RKO (cell line): ENCODE measurements at regions not wholly inside any gene's neighbourhood (a gene's known extent, or its start where the extent isn't known, plus 50 kb on each side); places are given as distances from the start of the nearest gene placed in this dataset.

ENCODE experiments used
- DNase-seq: peaks from one replicate; pipeline ENCODE4 v3.0.0-alpha.2; 2016; ENCODE audit warnings: low spot score

DNA sequence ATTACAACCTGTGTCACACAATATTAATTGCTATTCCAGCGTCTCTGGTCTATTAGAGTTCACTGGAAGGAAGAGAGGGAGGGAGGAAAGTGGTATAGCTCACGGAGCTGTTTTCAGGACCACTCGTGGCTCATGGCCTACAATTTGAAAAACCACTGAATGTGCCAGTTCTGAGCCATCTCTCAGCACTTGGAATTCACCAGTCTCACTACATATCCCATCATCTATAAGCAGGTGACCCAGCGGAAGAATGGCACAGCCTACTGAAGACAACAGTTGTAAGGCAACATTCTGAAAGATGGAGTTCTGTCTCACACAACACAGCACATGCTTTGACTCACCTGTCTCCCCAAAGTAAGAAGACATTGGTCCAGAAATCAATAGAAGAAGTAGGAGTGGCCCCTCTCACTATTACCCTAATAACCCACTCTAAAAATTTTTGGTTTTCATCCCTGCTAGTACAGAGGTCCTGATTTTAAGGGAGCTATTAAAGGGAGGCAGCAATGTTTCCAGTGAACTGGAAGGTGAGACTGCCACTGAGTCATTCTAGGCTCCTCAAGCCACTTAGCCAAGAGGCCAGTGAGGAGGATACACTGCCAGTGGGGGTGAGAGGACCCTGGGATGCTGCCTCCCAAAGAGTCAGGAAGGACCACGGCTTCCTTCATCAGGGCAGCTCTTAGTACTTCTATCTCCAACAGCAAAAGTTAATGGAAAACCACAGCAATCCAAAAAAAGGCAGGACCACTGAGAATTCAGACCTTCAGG, 50.0 kb upstream of the DOCK9 start:
- no peak for DNase-seq

DNA sequence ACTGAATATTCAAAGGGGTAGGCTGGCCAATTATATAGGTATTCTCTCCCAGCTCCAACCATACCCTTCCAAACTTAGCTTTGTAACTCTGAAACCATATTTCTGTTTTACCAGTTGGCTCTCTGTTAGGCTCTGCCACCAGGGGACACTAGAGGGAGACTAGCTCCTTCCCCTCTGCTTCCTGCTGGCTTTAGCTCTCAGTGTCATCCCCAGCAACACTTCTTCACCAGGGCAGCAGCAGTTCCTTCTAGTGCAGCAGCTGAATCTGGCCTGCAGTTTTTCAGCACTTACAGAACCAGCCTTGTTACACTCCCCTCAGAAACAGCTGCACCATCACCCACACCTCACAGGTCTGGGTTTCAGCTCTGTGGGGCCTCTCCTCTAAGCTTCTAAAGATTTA, 51.0 kb upstream of the DOCK9 start:
- DNase-seq: no peak

DNA sequence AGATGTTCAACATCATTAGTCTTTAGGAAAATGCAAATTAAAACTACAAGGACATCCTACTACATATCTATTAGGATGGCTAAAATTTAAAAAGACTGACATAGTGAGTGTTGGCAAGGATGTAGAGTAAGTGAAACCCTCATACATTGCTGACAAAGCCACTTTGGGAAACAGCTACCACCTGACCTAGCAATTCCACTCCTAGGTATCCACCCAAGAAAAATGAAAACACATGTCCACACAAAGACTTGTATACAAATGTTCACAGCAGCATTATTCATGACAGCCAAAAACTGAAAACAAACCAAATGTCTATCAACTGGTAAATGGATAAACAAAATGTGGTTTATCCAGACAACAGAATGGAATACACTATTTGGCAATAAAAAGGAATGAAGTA, 51.7 kb upstream of the DOCK9 start:
- DNase-seq: no peak

- no peak for DNase-seq
These were observed 52.5 kb upstream of the DOCK9 start for GRCh38 chr13:99030326-99030725.

DNA sequence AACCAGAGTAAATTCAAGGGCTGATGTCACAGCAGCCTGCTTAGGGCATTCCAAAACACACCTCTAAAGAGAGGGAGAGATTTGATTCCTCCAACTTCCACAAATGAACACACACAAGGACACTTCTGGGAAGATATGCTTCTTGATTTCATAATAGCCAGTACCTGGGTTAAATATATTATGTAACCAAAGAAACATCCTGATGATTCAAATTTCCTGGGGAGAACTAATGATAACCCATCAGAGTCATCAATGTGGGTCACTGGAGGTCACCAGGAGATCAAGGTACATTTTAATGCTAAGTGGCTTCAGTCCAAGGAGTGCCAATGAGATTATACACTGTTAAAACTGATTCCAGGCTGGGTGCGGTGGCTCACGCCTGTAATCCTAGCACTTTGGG, 54.0 kb upstream of the DOCK9 start:
- DNase-seq: no peak

DNA sequence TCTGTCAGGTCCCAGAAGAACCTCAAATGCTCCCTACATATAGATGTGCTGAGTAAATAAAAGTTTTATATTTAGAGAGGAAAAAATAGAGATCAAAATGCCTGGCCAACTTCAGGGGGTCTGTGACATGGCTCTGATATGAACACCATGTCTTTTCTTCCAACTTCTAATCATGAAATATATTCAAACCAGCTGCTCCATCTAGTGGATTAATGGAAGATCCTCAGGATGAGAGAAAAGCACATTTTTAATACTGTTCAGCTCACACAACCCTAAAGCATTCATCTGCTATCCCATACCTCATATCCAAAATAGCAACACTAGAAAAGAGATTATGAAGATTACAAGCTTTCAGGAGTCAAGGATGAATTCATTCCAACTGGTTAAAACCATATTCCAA, 56.0 kb upstream of the DOCK9 start:
- DNase-seq: peak; percentile 42

DNA sequence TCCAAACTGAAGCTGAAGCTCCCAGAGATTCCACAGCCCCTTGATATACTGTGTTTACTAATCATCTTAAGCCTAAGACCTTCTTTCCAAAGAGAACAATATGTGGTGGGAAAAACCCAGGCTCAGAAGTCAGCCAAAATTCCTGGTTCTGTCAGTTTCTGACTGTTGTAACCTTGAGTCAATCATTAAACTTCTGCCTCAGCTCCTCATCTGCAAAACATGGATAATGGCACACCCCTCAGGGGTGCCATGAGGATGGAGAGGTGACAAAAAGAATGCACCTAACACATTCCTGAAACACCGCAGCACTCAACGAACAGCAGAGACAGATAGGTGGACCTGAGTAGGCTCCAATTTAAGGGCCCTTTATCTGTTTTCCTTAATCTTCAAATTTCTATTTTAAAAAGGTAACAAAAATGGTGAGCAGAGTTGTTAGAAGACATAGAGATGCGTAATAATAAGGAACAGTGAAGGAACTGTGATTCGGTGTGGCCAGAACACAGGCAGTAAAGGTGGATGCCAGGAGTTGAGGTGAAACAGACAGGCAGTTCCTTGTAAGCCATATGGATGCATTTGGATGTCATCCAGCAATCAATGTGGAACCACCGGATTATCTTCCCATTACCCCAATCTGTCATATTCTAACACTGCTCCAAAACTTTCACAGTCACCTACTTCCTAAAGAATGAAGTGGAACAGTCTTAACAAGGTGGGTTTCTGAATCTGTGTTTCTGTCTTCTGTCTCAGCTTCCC, 56.6 kb upstream of the DOCK9 start:
- no peak for DNase-seq

DNA sequence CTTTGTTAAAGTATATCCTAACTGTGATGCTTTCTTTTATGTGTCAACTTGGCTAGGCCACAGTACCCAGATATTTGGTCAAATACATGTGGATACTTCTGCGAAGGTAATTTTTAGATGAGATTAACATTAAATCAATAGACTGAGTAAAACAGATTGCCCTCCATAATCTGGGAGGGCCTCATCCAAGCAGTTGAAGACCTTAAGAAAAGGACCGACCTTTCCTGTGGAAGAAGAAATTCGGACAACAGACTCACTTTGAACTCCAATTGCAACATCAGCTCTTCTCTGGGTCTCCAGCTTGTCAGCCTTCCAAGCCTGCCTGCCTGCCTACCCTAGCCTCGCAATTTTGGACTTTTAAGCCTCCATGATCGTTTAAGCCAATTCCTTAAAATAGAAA, 57.9 kb upstream of the DOCK9 start:
- DNase-seq: no peak

GRCh38 chr13:99037756-99038155, 59.9 kb upstream of the DOCK9 start:
- DNase-seq: no peak

GRCh38 chr13:99039718-99040280, 61.9 kb upstream of the DOCK9 start:
- DNase-seq: no peak

DNA sequence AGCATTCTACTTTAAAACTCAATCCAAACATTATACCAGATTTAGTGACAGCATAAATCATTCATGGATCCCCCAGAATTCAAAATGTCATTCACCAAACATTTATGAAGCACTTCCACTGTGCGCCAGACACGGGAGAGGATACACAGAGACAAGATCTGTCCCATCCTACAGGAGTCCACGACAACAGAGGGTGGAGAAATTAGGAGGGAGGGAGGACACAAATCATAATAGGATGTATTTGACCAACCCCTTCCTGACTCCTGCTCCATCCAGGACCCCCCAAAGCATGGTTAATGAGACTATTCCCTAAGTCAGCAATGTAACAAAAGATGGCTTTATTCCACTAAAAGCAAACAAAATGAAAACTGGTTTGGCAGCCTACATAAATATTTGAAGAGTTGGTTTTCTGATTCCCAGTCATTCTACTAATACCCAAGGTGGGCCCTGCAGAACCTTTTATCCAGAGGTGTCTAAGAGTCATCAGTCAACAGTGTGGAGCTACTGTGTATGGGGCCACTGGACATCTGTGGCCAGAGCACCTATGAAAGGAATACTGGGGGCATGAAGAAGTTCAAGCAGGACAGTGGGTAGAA, 62.8 kb upstream of the DOCK9 start:
- DNase-seq: no peak

DNA sequence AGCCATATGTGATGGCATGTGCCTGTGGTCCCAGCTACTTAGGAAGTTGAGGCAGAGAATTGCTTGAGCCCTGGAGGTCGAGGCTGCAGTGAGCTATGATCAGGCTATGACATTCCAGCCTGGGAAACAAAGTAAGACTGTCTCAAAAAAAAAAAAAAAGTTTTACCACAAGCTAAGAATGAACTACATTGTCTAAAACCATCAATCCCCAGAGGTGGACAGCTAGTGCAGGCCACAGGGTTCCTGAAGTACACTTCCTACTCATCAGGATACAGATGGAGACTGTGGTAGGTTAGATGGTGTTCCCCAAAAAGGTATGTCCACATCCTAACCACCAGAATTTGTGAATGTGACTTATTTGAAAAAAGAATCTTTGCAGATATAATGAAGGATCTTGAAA, 63.5 kb upstream of the DOCK9 start:
- no peak for DNase-seq

GRCh38 chr13:99041788-99042187, 63.9 kb upstream of the DOCK9 start:
- DNase-seq: no peak

- no peak for DNase-seq
These were observed 64.8 kb upstream of the DOCK9 start for GRCh38 chr13:99042521-99043250.

DNA sequence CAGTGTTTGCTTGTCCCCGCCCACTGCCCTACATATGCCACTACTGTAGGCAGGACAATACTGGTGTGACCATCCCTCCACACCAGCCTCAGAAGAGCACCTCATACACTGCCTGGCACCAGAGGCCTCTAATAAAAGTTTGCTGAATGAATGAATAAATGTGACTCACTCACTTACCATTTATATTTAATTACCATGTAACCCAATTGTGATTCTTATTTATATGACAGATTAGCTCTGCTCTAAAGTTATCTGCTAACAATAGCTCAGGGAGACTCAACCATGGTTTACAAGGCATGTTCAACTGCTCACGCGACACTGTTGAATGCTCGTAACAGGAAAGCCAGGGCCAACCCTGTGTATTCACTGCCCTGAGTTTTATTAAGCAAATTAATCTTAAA, 66.0 kb upstream of the DOCK9 start:
- no peak for DNase-seq

- no peak for DNase-seq
These were observed 66.9 kb upstream of the DOCK9 start for GRCh38 chr13:99044764-99045163.

GRCh38 chr13:99045396-99045795, 67.5 kb upstream of the DOCK9 start:
- no peak for DNase-seq

- no peak for DNase-seq
These were observed 69.0 kb upstream of the DOCK9 start for GRCh38 chr13:99046851-99047250.

GRCh38 chr13:99050983-99051488, 73.2 kb upstream of the DOCK9 start:
- DNase-seq: no peak

DNA sequence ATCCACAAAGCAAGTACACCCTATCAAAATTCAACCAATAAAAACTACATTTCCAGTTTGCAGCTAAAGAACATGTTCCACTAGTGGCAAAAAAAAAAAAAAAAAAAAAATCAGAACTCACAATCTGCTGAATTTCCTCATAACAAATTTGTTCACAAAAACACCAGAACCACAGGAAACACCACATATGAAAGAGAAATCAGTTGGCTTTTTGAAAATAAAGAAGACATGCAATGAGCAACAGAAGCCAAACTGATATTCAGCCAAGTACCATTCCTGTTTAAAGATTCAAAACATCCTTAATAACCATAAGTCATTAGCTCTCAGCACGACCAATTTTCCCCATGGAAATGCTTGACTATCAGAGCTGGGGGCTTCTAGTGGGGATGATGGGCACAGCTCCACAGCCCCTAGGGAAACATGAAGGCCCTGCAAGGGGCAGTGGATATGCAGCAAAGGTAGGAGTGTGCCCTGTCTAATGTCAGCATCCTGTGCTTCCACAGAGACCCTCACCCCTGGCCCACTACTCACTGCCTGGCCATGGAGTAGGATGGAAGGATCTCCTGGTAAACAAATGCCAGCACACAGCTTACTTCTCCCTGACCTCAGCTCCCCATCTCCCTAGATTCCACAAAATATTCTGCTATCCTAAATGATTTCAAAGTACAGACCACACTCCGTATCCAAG, 74.0 kb upstream of the DOCK9 start:
- no peak for DNase-seq

- DNase-seq: no peak
These were observed 75.9 kb upstream of the DOCK9 start for GRCh38 chr13:99053636-99054233.
